ENCODE measurements at regions not wholly inside any gene's neighbourhood (a gene's known extent, or its start where the extent isn't known, plus 50 kb on each side); places are given as distances from the start of the nearest gene placed in this dataset.

DNA sequence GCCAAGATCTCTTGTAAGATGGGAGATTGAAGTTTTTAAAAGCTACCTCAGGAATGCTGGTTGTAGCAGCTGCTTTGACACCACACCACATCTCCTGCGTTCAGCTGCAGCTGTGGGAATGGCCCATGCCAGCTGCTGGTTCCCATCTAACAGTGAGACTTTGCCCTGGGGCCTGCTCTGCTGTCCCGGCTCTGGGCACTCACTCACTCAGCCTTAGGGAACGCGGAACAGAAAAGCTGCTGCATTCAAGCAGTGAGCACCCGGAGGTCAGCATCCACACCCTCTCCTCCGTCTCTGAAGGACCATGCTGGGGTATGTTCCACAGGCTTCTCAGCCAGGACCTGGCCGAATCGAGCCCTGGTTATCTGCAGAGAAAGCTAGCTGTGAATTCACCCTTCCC lies 197.1 kb upstream of the CXCL12 start:
- no peak for DNase-seq (ENCODE audit: low spot score)
- no peak for TF ChIP-seq CTCF (IDR thresholded peaks at IDR 0.05; ENCODE audit: extremely low read depth, missing control alignments)

DNA sequence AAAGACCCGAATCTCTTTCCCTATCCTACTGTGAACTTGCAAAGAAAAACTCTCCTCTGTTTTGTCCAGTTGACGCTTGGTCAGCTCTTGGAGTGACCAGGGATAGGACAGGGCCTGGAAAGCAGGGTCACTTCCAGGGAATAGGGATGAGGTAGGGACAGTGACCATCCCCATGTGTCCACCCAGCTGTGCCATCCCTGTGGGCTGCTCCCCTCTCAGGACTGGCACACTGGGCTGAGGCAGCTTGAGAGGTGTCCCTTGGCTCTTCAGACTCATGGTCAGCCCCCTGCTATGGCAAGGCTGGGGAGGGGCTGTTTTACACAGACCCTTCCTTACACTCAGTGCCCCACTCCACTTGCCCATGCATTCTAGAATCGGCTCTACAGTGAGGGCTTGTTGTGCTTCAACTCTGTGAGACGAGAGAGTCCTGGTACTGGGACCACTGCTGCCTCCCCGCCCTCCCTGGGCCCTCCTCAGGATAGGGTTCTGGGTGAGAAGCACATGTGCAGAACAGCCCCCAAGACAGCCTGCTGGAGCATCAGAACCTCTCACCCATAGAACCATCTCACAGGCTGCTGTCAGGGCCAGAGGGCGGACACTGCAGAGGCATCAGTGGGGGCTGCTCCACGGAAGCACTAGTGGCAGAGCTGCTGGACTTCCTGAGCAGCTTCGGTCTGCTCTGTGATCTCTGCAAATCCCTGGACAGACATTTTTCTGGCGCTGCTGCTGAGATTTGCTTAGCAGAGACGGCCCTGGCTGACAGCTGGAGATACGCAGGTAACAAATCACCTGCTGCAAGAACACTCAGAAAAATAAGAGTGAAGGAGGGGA lies 202.8 kb upstream of the CXCL12 start:
- DNase-seq (ENCODE audit: low spot score): no peak
- TF ChIP-seq CTCF (IDR thresholded peaks at IDR 0.05; ENCODE audit: extremely low read depth, missing control alignments): no peak

GRCh38 chr10:44589181-44589943 lies 204.5 kb upstream of the CXCL12 start:
- DNase-seq (ENCODE audit: low spot score): no peak
- TF ChIP-seq CTCF (IDR thresholded peaks at IDR 0.05; ENCODE audit: extremely low read depth, missing control alignments): no peak

DNA sequence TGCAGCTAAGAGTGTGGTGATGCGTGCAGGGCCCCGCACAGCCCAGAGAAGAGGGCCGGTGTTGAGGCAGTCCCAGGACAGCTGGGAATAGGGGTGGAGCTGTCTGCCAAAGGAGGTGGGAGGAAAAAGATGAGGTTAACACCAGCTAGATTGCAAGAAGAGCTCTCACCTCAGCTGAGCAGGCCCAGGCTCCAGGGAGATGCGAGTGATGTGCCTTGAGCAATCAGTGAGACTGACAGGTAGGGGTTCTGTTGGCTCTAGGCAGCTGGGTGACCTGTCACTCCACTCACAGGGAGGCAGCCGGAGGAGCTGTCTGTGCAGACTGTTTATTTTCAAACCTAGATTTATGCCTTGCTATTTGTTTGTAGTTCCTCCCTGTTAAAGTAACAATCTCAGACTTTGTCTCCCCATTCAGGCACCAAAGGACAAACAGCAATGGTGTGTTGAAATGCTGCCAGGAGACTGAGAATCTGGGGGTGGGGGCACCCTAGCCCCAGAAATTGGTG lies 205.1 kb upstream of the CXCL12 start:
- no peak for TF ChIP-seq CTCF (IDR thresholded peaks at IDR 0.05; ENCODE audit: extremely low read depth, missing control alignments)

GRCh38 chr10:44591911-44592310 lies 207.0 kb upstream of the CXCL12 start:
- TF ChIP-seq CTCF (IDR thresholded peaks at IDR 0.05; ENCODE audit: extremely low read depth, missing control alignments): no peak
- DNase-seq (ENCODE audit: low spot score): no peak

More for the DNA sequence above, 205.1 kb upstream of the CXCL12 start:
- no peak for DNase-seq (ENCODE audit: low spot score)

DNA sequence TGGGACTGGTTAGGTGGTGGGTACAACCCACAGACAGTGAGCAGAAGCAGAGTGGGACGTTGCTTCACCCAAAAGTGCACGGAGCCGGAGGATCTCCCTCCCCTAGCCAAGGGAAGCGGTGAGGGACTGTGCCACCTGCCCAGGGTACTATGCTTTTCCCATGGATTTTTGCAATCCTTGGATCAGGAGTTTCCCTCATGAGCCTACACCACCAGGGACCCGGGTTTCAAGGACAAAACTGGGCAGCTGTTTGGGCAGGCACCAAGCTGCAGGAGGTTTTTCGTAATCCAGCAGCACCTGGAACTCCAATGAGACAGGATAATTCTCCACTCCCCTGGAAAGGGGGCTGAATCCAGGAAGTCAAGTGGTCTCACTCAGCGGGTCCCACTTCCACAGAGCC lies 209.1 kb upstream of the CXCL12 start:
- TF ChIP-seq CTCF (IDR thresholded peaks at IDR 0.05; ENCODE audit: extremely low read depth, missing control alignments): no peak
- no peak for DNase-seq (ENCODE audit: low spot score)

DNA sequence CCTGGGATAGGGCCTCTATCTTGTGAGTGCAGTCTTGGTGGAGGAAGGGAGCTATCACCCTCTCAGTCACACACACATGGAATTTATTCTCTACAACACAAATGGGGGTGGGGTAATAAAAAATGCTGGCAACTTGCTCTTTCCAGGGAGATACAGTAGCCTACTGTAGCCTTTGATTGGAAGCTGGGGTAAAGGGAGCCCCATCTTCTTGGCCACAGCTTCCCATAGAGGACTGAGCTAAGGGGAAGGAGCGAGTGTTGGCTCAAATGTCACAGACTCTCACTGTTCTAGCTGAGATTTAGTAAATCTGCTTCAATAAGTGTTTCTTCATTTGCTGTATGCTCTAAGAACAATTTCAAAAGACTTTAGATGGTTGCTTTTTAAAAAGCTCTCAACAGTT lies 222.2 kb upstream of the CXCL12 start:
- DNase-seq (ENCODE audit: low spot score): no peak
- TF ChIP-seq CTCF (IDR thresholded peaks at IDR 0.05; ENCODE audit: extremely low read depth, missing control alignments): no peak
